SU-DHL-6 (cell line): ENCODE measurements at regions not wholly inside any gene's neighbourhood (a gene's known extent, or its start where the extent isn't known, plus 50 kb on each side); places are given as distances from the start of the nearest gene placed in this dataset.

Experiments
- H2AFZ ChIP-seq: fragments of 200-600 bp; sonication (generic); 2 replicates; pipeline ENCODE4 v1.6.1; 2014; ENCODE audit warnings: low read depth, mild to moderate bottlenecking, moderate library complexity, mixed read lengths, antibody characterized with exemption, low read length; ENCODE audit not compliant: severe bottlenecking
- H3F3A ChIP-seq: fragments of 200-600 bp; shearing (Covaris generic); 2 replicates; pipeline ENCODE4 v1.6.0; 2016; ENCODE audit warnings: antibody characterized with exemption, mild to moderate bottlenecking; ENCODE audit not compliant: insufficient read depth
- H3K27ac ChIP-seq: fragments of 200-600 bp; sonication (generic); 2 replicates; pipeline ENCODE4 v1.5.1; 2016; ENCODE audit warnings: low read depth, mild to moderate bottlenecking, low read length, moderate library complexity, mixed read lengths
- H3K27me3 ChIP-seq: fragments of 200-600 bp; sonication (generic), shearing (Covaris generic); 2 replicates; pipeline ENCODE4 v1.6.0; 2014; ENCODE audit warnings: mild to moderate bottlenecking, low read length
- H3K36me3 ChIP-seq: fragments of 200-600 bp; sonication (generic); 2 replicates; pipeline ENCODE4 v1.6.1; 2014; ENCODE audit warnings: mild to moderate bottlenecking, low read length, mixed read lengths
- H3K4me2 ChIP-seq: fragments of 300-600, 200-600 bp; shearing (Covaris generic), sonication (generic); 2 replicates; pipeline ENCODE4 v1.6.0; 2014; ENCODE audit warnings: low read length, low read depth, mild to moderate bottlenecking; ENCODE audit not compliant: poor library complexity, severe bottlenecking
- H3K4me3 ChIP-seq: fragments of 200-600 bp; sonication (generic); 2 replicates; pipeline ENCODE4 v1.5.1; 2014; ENCODE audit warnings: antibody characterized with exemption, low read length, mild to moderate bottlenecking, mixed read lengths; ENCODE audit not compliant: insufficient read depth, poor library complexity, severe bottlenecking
- H3K79me2 ChIP-seq: fragments of 200-600 bp; sonication (generic); 2 replicates; pipeline ENCODE4 v1.6.1; 2014; ENCODE audit warnings: mild to moderate bottlenecking, low read length, moderate library complexity; ENCODE audit not compliant: insufficient read depth
- H3K9ac ChIP-seq: fragments of 200-600 bp; sonication (generic); 2 replicates; pipeline ENCODE4 v1.7.0; 2014; ENCODE audit warnings: mild to moderate bottlenecking, low read length
- H3K9me2 ChIP-seq: fragments of 200-600 bp; sonication (generic); replicated peaks from 2 replicates; pipeline ENCODE4 v1.6.1; 2014; ENCODE audit warnings: low read length; ENCODE audit not compliant: insufficient read depth
- H3K9me3 ChIP-seq: fragments of 200-600 bp; sonication (generic); 2 replicates; pipeline ENCODE4 v1.6.1; 2014; ENCODE audit warnings: low read length, mixed read lengths; ENCODE audit not compliant: insufficient read depth
- H4K20me1 ChIP-seq: fragments of 200-600 bp; sonication (generic); 2 replicates; pipeline ENCODE4 v1.6.1; 2014; ENCODE audit warnings: low read depth, mild to moderate bottlenecking, antibody characterized with exemption, low read length, moderate library complexity, mixed read lengths
- EZH2phosphoT487 ChIP-seq: fragments of 200-600 bp; sonication (generic), shearing (Covaris generic); conservative IDR thresholded peaks from 2 replicates; pipeline ENCODE4 v1.6.1; 2018; ENCODE audit warnings: mild to moderate bottlenecking, antibody characterized with exemption, low read length, moderate library complexity, mixed read lengths
- TF ChIP-seq, protein P1 (sequence below): fragments of 200-600 bp; sonication (generic); IDR thresholded peaks from one replicate; pipeline ENCODE4 v1.5.1; 2017; ENCODE audit warnings: antibody characterized with exemption, mild to moderate bottlenecking, low read length, moderate library complexity; ENCODE audit not compliant: insufficient read depth, poor library complexity, severe bottlenecking

GRCh38 chr4:45663628-45664081 is 460.2 kb downstream of the GABRG1 start:
- Histone ChIP-seq H3K79me2 (no peaks in the 10 kb centered on the region), H3K4me2 (no peak overlapping the region), H4K20me1 (no peaks in the 10 kb centered on the region), H3K36me3 (no peaks in the 10 kb centered on the region), H3K27me3 (no peaks in the 10 kb centered on the region), H3K27ac (no peak overlapping the region), H3K9me3 (no peaks in the 10 kb centered on the region), H2AFZ (no peak overlapping the region), H3F3A (no peaks in the 10 kb centered on the region), H3K9ac (no peak overlapping the region), H3K4me3 (no peak overlapping the region), H3K9me2 (no peaks in the 10 kb centered on the region)
- TF ChIP-seq EZH2phosphoT487, result no peak
- TF ChIP-seq, protein P1, sequence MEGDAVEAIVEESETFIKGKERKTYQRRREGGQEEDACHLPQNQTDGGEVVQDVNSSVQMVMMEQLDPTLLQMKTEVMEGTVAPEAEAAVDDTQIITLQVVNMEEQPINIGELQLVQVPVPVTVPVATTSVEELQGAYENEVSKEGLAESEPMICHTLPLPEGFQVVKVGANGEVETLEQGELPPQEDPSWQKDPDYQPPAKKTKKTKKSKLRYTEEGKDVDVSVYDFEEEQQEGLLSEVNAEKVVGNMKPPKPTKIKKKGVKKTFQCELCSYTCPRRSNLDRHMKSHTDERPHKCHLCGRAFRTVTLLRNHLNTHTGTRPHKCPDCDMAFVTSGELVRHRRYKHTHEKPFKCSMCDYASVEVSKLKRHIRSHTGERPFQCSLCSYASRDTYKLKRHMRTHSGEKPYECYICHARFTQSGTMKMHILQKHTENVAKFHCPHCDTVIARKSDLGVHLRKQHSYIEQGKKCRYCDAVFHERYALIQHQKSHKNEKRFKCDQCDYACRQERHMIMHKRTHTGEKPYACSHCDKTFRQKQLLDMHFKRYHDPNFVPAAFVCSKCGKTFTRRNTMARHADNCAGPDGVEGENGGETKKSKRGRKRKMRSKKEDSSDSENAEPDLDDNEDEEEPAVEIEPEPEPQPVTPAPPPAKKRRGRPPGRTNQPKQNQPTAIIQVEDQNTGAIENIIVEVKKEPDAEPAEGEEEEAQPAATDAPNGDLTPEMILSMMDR, result no peak

- Histone ChIP-seq H3F3A (no peaks in the 10 kb centered on the region), H3K79me2 (no peaks in the 10 kb centered on the region), H3K27ac (no peak overlapping the region), H3K27me3 (no peaks in the 10 kb centered on the region), H3K9ac (no peak overlapping the region), H3K4me2 (no peak overlapping the region), H3K9me3 (no peaks in the 10 kb centered on the region), H3K4me3 (no peak overlapping the region), H3K36me3 (no peaks in the 10 kb centered on the region), H2AFZ (no peak overlapping the region), H3K9me2 (no peaks in the 10 kb centered on the region), H4K20me1 (no peaks in the 10 kb centered on the region)
- TF ChIP-seq, protein P1, result no peak
- TF ChIP-seq EZH2phosphoT487, result no peak
These were observed 460.9 kb downstream of the GABRG1 start for GRCh38 chr4:45663003-45663402.

DNA sequence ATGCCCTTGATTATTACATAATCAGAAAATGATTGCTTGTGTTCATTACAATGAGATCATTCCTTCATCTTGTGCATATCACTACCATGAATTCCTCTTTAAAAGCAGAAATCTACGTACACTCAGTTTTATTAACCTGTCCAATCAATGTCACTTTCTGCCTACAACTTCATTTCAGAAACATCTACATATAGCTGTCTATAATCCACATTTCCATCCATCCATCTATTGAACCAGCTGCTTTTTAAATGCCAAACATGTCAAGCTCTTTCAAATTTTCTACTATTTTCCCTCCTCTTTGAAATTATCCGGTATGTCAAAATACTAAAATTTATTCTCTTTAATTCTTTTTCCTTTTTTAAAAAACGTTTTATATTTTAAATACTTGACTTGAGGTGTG is 462.0 kb downstream of the GABRG1 start:
- no peaks in the 10 kb centered on the region for H3K36me3 ChIP-seq
- H2AFZ ChIP-seq, result no peak overlapping the region
- no peaks in the 10 kb centered on the region for H4K20me1 ChIP-seq
- no peak overlapping the region for H3K27ac ChIP-seq
- TF ChIP-seq, protein P1, result no peak
- TF ChIP-seq EZH2phosphoT487, result no peak
- H3K79me2 ChIP-seq, result no peaks in the 10 kb centered on the region
- H3K9me2 ChIP-seq, result no peaks in the 10 kb centered on the region
- H3K4me3 ChIP-seq, result no peak overlapping the region
- no peaks in the 10 kb centered on the region for H3K27me3 ChIP-seq
- H3K4me2 ChIP-seq, result no peak overlapping the region
- H3F3A ChIP-seq, result no peaks in the 10 kb centered on the region
- H3K9me3 ChIP-seq, result no peaks in the 10 kb centered on the region
- H3K9ac ChIP-seq, result no peak overlapping the region

DNA sequence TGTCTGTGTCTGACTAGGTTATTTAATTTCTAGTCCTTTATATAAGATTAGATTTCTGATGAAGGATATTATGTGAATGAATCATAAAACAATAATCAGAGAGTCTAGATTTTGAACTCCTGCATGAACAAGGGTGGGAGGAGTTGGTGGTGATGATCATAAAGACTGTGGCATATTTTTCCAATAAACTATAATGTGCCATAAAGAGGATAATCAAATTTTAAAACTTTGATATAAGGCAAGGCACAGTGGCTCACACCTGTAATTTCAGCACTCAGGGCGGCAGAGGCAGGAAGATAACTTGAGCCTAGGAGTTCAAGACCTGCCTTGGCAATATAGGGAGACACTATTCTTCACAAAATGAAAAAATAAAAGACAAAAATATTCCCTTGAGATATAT is 473.3 kb downstream of the GABRG1 start:
- Histone ChIP-seq H3K27me3 (no peaks in the 10 kb centered on the region), H2AFZ (no peak overlapping the region), H3K79me2 (no peaks in the 10 kb centered on the region), H4K20me1 (no peaks in the 10 kb centered on the region), H3K9me3 (no peaks in the 10 kb centered on the region), H3K4me3 (no peak overlapping the region), H3K9ac (no peak overlapping the region), H3K4me2 (no peak overlapping the region), H3K27ac (no peak overlapping the region), H3K9me2 (no peaks in the 10 kb centered on the region), H3K36me3 (no peaks in the 10 kb centered on the region), H3F3A (no peaks in the 10 kb centered on the region)
- TF ChIP-seq EZH2phosphoT487, result no peak
- TF ChIP-seq, protein P1, result no peak
